Natural killer cell (primary cell): ENCODE measurements at regions not wholly inside any gene's neighbourhood (a gene's known extent, or its start where the extent isn't known, plus 50 kb on each side); places are given as distances from the start of the nearest gene placed in this dataset.

Experiments used
- ATAC-seq, 3 donors: fragments of 150-1000 bp in 2 of 3; fragments of 200-7000 bp in 1 of 3; cut with Tn5 transposase; 1 replicate in 1 of 3; 2 replicates in 2 of 3; pipeline ENCODE4 v1.10.0; 2021; ENCODE audit warnings: mild to moderate bottlenecking in 2 of 3, moderate library complexity in 2 of 3
- DNase-seq, 2 donors: peaks; one replicate each; pipeline versions ENCODE4 v3.0.0 to v3.0.0-alpha.2; 2013 to 2021; ENCODE audit warnings: mixed read lengths in 1 of 2
- H3K27ac ChIP-seq: one replicate; pipeline ENCODE4 v1.5.1; 2013; ENCODE audit warnings: mild to moderate bottlenecking, low read length
- H3K27me3 ChIP-seq: one replicate; pipeline ENCODE4 v1.6.1; 2013; ENCODE audit warnings: low read length; ENCODE audit not compliant: control insufficient read depth, insufficient read depth
- H3K36me3 ChIP-seq: one replicate; pipeline ENCODE4 v1.6.1; 2013; ENCODE audit warnings: low read length; ENCODE audit not compliant: control insufficient read depth, insufficient read depth
- H3K4me1 ChIP-seq: one replicate; pipeline ENCODE4 v1.6.1; 2013; ENCODE audit warnings: low read length; ENCODE audit not compliant: control insufficient read depth, insufficient read depth
- H3K4me3 ChIP-seq: one replicate; pipeline ENCODE4 v1.5.1; 2013; ENCODE audit warnings: low read length
- H3K9me3 ChIP-seq: one replicate; pipeline ENCODE4 v1.6.1; 2013; ENCODE audit warnings: low read length; ENCODE audit not compliant: control insufficient read depth, insufficient read depth
- H3K27ac Mint-ChIP-seq, 2 donors: one replicate each; pipeline ENCODE4 v1.8.0; 2022; ENCODE audit warnings: mild to moderate bottlenecking in 2 of 2, mixed read lengths in 2 of 2, moderate library complexity in 1 of 2
- H3K27me3 Mint-ChIP-seq, 2 donors: one replicate each; pipeline ENCODE4 v1.8.0; 2022; ENCODE audit warnings: low read depth in 2 of 2, mixed read lengths in 2 of 2
- H3K36me3 Mint-ChIP-seq: one replicate; pipeline ENCODE4 v1.8.0; 2022; ENCODE audit warnings: mixed read lengths
- H3K4me1 Mint-ChIP-seq, 2 donors: one replicate each; pipeline ENCODE4 v1.8.0; 2022; ENCODE audit warnings: mixed read lengths in 2 of 2
- H3K4me3 Mint-ChIP-seq: one replicate; pipeline ENCODE4 v1.8.0; 2022; ENCODE audit warnings: mild to moderate bottlenecking, moderate library complexity, mixed read lengths
- H3K9me3 Mint-ChIP-seq, 2 donors: one replicate each; pipeline ENCODE4 v1.8.0; 2022; ENCODE audit warnings: mixed read lengths in 2 of 2
- WGBS: methylation state at CpG from one replicate; pipeline ENCODE4 v1.1.7; 2013; ENCODE audit warnings: missing lambda C conversion rate; ENCODE audit not compliant: insufficient coverage; 5-methylcytosine and 5-hydroxymethylcytosine counted together
- intact Hi-C: fragments of 100-400 bp; cut with micrococcal nuclease; formaldehyde crosslinking; loops from one replicate; pipeline ENCODE4 v1.14.2; 2022
- TF ChIP-seq, protein P1 (sequence below): fragments of 200-600 bp; IDR thresholded peaks from one replicate; pipeline ENCODE4 v1.8.0; 2022; ENCODE audit warnings: antibody characterized with exemption

DNA sequence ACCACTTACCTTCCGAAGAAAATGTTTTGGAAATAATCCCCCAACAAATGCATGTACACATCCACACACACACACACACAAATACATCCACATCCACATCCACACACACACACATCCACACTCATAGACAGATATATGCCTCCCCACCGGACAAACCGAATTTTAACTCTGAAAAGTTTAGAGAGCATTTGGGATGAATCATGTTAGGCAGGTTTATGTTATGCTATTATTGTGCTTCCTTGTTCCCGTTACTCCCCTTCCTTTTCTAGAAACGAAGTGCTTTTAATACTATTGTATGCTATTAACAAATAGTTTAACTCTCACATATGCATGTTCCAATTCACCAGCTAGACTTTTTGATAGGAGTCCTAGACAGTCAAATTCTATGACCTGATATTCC is 91.5 kb downstream of the FAS start:
- Histone ChIP-seq H3K4me3 (no peak overlapping the region), H3K36me3 (no peaks in the 10 kb centered on the region), H3K9me3 (no peaks in the 10 kb centered on the region), H3K4me1 (peaks cover 4% of the 10 kb centered on the region), H3K27me3 (no peaks in the 10 kb centered on the region), H3K27ac (no peak overlapping the region)
- intact Hi-C loops, result no loop called here
- Mint-ChIP-seq H3K9me3 (no peaks in the 10 kb centered on the region), H3K27ac (no peak overlapping the region), H3K27me3 (peaks cover 0 to 4% of the 10 kb centered on the region in 2 donors), H3K36me3 (no peaks in the 10 kb centered on the region), H3K4me1 (no peaks in the 10 kb centered on the region), H3K4me3 (no peak overlapping the region)
- no peak for ATAC-seq
- WGBS, result 100% methylated on average over 1 of the region's 5 CpGs
- TF ChIP-seq, protein P1, sequence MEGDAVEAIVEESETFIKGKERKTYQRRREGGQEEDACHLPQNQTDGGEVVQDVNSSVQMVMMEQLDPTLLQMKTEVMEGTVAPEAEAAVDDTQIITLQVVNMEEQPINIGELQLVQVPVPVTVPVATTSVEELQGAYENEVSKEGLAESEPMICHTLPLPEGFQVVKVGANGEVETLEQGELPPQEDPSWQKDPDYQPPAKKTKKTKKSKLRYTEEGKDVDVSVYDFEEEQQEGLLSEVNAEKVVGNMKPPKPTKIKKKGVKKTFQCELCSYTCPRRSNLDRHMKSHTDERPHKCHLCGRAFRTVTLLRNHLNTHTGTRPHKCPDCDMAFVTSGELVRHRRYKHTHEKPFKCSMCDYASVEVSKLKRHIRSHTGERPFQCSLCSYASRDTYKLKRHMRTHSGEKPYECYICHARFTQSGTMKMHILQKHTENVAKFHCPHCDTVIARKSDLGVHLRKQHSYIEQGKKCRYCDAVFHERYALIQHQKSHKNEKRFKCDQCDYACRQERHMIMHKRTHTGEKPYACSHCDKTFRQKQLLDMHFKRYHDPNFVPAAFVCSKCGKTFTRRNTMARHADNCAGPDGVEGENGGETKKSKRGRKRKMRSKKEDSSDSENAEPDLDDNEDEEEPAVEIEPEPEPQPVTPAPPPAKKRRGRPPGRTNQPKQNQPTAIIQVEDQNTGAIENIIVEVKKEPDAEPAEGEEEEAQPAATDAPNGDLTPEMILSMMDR, result no peak
- no peak for DNase-seq

DNA sequence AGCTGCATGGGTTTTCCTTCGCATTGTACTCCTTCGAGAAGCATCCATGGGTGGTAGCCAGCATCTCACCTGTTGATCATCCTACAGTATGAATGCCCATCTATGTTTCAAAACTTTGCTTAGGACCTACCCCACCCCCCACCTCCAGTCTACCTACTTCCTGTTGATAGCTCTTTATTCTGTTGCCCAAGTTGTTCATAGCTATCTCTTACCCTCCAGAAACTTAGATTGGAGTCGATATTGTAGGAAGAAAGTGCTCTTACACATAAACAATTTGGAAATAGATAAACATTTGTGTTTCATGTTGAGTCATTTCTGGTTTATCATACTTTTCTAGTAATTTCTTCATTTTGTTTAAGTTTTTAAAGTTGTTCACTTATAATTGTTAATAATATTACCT is 90.1 kb downstream of the FAS start:
- no peaks in the 10 kb centered on the region for H3K9me3 Mint-ChIP-seq
- ATAC-seq, result no peak
- peaks cover 4% of the 10 kb centered on the region for H3K4me1 ChIP-seq

DNA sequence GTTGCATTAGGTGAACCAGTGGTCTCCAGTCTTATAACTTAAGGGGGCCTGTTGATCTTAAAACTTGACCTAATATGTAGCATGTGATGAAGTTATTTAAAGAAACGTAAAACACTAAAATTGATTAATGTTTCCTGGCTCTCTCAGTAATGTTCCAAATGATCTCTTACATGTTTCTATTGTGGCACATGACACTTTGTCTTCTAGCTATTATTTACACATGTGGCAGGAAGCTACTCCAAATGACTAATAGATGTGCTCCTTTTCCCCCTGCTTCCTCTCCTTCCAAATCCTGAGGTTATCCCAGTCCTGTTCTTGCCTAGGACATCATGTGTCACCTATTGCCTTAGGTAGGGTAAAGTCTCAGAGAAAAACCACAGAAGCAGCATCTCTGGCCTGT is 89.4 kb downstream of the FAS start:
- TF ChIP-seq, protein P1, result no peak
- Mint-ChIP-seq H3K9me3 (no peaks in the 10 kb centered on the region), H3K27me3 (peaks cover 0 to 7% of the 10 kb centered on the region in 2 donors), H3K4me1 (no peaks in the 10 kb centered on the region), H3K27ac (no peak overlapping the region), H3K36me3 (no peaks in the 10 kb centered on the region), H3K4me3 (no peak overlapping the region)
- intact Hi-C loops, result no loop called here
- Histone ChIP-seq H3K27ac (no peak overlapping the region), H3K4me1 (peaks cover 4% of the 10 kb centered on the region), H3K9me3 (no peaks in the 10 kb centered on the region), H3K4me3 (no peak overlapping the region), H3K27me3 (no peaks in the 10 kb centered on the region), H3K36me3 (no peaks in the 10 kb centered on the region)
- 91% methylated on average over 1 of the region's 1 CpG for WGBS
- ATAC-seq (no peak), DNase-seq (no peak)

More for the DNA sequence above, 90.1 kb downstream of the FAS start:
- Mint-ChIP-seq H3K27me3 (peaks cover 0 to 7% of the 10 kb centered on the region in 2 donors), H3K36me3 (no peaks in the 10 kb centered on the region), H3K4me1 (no peaks in the 10 kb centered on the region), H3K4me3 (no peak overlapping the region), H3K27ac (no peak overlapping the region)
- no peak for DNase-seq
- 97% methylated on average over 2 of the region's 3 CpGs for WGBS
- TF ChIP-seq, protein P1, result no peak
- Histone ChIP-seq H3K27ac (no peak overlapping the region), H3K36me3 (no peaks in the 10 kb centered on the region), H3K4me3 (no peak overlapping the region), H3K27me3 (no peaks in the 10 kb centered on the region), H3K9me3 (no peaks in the 10 kb centered on the region)
- intact Hi-C loops, result no loop called here
